DMS 273 treated with DMSO at 0.1 percent for 48 hours (cell line): ENCODE measurements at regions not wholly inside any gene's neighbourhood (a gene's known extent, or its start where the extent isn't known, plus 50 kb on each side); places are given as distances from the start of the nearest gene placed in this dataset.

ENCODE experiments used
- DNase-seq: peaks from one replicate; lab custom pipeline; 2025; lab: John Stamatoyannopoulos, UW

DNA sequence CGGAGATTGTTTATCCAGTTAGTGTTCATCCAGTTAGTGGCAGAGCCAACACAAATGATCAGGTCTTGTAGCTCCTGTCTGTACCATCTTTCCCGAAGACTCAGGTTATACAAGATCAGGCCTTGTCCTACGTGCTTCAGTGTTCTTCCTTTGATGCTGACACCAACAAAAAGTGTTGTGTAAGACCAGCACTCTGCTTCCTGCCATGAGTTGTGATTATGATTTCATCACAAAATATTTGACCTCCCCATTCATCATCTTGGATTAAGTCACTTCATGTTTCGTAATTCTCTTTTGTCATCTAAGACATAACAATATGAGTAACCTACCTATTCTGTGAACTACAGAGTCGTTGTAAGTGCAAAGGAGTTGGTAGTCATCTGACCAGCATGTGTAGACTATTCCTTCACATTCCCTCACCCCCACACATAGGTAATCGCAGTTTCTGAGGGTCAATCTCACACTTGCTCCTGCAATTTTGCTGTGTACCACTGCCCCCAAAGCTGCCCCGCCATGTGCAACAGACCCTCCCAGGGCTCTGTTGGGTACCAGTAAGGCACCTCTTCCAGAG is 135.6 kb upstream of the SLC22A23 start:
- no peak for DNase-seq

- DNase-seq: no peak
These were observed 135.1 kb upstream of the SLC22A23 start for GRCh38 chr6:3591970-3592369.

- DNase-seq: no peak
These were observed 130.8 kb upstream of the SLC22A23 start for GRCh38 chr6:3587660-3588059.

DNA sequence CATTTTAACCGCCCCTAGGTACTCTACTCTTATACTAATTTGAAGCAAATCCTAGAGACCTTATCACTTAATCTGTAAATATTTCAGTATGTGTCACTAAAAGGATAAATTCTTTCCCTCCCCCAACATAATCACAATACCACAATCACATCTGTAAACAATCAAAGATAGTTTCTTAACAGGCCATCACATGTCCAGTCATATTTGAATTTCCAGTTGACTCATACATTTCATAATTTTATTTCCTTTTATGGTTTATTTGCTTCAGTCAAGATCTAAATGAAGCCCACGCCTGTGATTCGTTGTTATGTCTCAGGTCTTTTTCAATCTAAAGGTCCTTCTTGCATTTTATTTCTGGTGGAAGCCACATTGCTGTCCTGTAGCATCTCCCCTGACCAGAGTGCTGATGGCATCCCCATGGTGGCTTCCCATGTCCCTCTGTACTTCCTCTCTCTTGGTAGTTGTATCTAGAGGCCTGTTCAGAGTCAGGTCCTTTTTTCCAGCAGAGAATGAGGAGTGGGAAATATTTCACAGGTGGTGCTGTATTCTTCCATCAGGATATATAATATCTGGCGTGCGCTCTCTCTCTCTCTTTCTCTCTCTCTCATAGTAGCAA is 128.6 kb upstream of the SLC22A23 start:
- DNase-seq: no peak

- no peak for DNase-seq
These were observed 127.8 kb upstream of the SLC22A23 start for GRCh38 chr6:3584606-3585005.

- no peak for DNase-seq
These were observed 124.6 kb upstream of the SLC22A23 start for GRCh38 chr6:3581469-3581868.

GRCh38 chr6:3579652-3580175 is 122.9 kb upstream of the SLC22A23 start:
- no peak for DNase-seq

GRCh38 chr6:3578981-3579380 is 122.1 kb upstream of the SLC22A23 start:
- no peak for DNase-seq

- DNase-seq: no peak
These were observed 120.7 kb upstream of the SLC22A23 start for GRCh38 chr6:3577517-3577916.

DNA sequence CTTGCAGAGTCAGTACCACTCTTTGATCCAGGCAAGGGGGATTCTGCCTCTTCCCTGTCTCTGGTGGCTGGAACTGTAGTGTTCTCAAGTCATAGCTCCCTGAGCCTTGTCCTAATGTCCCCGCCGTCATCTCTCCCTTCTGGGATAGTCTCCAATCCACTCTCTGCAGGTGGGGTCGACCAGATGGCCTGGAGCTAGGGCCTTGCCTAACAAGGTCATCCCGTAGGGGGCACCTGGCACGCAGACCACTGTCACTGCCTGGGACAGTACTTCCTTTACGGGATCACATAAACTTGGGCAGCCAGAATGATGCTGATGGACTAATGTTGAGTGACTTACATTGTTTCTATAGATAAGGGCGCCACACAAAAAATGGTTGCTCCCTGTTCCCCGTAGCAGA is 118.9 kb upstream of the SLC22A23 start:
- no peak for DNase-seq

DNA sequence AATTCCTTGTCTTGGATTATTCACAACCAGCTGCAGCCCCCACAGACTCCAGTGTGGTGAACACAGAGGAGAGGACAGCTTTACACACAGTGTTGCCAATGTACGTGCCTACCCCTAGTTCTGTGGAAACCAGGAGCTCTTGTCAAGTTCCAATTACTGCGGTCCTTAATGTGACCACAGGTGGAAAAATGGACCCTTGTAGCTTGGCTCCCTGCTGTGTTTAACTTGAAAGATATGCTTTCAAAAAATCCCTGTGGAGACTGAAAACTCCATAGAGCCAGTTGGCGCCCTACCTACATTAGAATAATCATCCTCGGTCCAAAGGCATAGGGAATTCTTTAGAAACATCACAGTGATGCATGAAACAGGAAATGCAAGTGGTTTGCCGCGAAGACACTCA is 118.3 kb upstream of the SLC22A23 start:
- no peak for DNase-seq

- no peak for DNase-seq
These were observed 116.8 kb upstream of the SLC22A23 start for GRCh38 chr6:3573670-3574069.

DNA sequence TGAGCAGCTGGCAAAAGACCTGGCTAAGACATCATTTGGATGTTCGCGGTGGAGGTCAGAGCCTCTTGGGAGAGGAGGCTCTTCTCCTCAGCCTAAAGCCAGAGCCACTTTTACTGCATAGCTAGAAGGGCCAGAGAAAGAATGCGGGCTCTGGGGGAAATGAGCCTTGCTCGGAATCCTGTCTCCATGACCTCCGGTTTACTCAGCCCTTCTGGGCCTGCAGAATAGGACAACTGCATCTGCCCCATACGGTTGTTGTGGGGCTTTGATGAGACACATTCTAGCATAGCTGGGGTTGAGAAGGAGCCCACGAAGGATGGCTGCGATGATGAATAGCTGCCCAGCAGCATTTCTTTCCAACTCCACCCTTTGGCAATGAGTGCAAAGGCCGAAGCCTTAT is 115.0 kb upstream of the SLC22A23 start:
- no peak for DNase-seq

GRCh38 chr6:3571250-3571681 is 114.4 kb upstream of the SLC22A23 start:
- DNase-seq: no peak

DNA sequence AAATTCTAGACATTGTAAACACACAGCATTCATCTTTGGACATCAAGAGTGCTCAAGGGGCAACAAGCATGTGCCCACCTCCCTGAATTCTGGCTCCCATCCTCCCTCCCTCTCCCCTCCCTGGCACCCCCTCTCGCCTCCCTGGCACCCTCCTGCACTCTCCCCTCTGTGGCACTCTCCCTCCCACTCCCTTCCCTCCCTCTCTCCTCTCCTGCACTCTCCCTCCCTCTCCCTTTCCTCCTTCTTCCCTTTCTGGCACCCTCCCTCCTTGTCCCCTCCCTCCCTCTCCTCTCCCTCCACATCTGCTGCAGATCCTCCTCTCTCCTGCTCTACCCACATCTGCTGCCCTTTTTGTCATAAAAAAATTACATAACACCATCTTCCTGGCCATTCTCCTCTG is 113.0 kb upstream of the SLC22A23 start:
- DNase-seq: peak; percentile 25

DNA sequence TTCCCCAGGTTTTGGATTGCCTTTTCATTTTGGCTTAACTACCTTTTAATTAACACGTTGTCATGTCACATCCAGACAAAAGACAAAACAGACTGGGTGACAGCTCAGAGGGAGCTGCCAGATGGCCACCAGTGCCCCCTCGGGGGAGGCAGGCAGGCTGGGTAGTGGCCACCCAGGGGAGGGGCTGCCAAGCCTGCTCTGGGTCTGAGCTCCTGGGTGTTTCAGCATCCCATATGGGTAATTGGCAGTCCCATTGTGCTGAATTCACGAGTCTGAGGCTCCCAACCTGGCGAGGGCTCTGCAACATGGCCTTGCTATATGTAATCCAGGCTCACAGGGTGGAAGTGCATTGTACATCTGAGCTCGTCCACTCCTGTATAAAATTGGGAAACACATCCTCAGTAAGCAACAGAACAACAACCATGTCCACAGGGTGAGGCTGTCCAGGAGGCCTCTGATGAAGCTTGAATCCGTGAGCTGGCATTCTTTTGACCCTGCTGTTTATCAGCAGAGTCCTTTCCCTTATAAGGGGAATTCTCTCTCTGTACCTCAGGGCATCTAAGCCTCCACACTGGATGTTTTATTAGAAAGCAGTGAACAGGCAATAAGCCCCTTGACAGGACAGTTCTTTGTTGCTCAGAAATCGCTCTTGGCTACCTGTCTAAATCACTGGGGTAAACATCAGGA is 111.7 kb upstream of the SLC22A23 start:
- peak; percentile 61 for DNase-seq

DNA sequence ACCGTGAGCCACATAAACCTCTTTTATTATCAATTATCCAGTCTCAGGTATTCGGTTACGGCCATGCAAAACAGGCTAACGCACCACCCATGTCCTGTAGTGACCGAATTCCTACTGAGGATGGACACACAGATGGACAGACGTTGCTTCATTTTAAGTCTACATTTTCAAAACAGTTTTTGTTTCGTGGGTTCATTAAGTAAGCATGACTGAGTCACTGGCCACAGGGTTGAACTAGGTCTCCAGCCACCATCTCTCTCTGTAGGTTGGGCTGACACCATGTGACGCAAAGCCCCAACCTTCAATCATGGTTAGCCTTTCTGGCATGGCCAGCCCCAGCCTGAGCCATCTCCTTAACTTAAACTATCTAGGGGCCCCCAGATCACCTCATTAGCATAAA is 110.0 kb upstream of the SLC22A23 start:
- DNase-seq: no peak

- no peak for DNase-seq
These were observed 108.4 kb upstream of the SLC22A23 start for GRCh38 chr6:3565291-3565690.

DNA sequence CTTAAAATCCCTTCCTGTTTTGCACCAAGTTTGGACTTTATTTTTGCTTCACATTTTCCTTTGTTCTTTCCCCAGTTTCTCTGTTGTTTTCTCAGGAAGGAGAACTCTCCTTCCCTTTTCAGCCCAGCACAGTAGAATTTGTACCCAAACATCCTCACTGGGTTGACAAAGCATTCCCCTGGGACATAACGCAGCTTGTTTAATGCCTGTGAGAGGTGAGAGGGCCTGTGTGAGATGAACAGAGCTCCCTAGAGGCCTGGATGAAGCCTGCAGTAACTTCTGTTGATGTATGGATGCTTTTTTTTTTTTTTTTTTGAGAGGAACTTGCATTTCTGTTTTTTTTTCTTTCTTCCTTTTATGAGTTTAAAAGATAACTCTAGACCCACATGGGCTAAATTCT is 104.9 kb upstream of the SLC22A23 start:
- DNase-seq: no peak

DNA sequence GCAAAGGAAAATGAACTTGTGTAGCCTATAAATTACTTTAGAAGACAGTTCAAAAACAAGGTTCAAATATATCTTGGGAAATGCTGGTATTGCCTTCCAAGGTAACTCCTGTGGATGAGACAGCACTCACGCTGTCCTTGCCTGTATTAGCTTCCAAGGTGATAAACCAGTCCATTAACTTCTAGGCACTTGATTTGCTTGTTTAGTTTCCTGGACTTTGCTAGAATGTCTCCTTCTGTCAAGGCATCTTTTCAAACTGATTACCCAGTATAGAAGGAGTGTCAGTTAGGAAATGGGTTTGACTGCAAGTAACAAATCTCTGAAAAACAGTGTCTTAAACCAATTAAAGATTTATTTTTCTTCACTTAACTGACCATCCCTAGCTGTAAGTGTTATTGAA is 103.4 kb upstream of the SLC22A23 start:
- no peak for DNase-seq

DNA sequence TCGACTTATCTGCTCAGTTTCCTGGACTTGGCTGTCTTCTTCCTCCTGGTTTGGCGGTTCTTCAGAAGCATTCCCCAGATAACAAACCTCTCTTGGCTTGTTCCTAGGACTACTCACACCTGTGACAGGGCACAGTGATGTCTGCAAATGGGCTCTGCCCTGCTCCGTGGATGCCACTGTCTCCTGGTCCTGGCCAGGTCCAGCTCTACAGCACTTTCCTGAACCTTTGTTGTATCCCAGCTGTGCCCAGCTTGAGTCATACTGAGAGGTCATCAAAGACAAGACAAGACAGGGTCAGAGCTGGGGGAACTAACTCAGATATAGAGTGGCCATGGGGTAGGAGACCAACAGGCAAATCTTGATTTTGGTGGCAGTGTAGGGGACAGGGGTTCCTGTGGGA is 102.7 kb upstream of the SLC22A23 start:
- no peak for DNase-seq

GRCh38 chr6:3557336-3557735 is 100.5 kb upstream of the SLC22A23 start:
- DNase-seq: peak; percentile 25

DNA sequence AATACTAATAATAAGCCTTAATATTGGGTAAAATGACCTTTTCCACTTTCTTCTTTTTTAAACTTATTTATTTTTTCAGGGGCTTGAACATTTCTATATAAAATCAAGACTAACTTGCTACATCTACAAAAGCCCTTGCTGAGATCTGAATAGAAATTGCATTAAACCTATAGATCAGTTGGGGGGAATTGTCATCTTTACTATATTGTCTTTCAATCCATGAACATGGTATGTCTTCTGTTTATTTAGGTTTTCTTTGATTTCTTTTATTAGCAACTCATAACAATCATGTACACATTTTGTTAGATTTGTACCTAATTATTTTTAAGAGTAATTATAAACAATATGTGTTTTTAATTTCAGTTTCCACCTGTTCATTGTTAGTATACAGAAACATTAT is 96.4 kb upstream of the SLC22A23 start:
- no peak for DNase-seq
